ENCODE measurements at regions not wholly inside any gene's neighbourhood (a gene's known extent, or its start where the extent isn't known, plus 50 kb on each side); places are given as distances from the start of the nearest gene placed in this dataset.

DNA sequence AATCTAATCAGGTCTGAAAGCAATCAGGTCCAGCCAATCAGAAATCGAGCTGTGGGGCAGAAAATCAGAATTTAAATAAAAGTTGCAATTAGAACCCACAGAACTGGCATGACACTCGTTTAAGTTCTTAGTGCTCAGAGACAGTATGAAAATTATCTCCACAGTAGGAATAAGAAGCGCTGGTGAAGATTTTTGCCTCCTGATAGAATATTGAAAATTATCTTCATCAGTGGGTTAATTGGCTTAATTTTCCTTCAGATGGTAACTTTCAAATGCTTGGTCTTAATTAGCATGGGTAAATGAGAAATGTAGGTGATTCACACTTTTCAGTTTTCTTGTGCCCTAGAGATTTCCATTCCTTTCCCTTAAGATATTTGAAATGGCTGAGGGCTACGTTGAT lies 109.1 kb upstream of the MDFIC2 start:
- FAIRE-seq: no peak

DNA sequence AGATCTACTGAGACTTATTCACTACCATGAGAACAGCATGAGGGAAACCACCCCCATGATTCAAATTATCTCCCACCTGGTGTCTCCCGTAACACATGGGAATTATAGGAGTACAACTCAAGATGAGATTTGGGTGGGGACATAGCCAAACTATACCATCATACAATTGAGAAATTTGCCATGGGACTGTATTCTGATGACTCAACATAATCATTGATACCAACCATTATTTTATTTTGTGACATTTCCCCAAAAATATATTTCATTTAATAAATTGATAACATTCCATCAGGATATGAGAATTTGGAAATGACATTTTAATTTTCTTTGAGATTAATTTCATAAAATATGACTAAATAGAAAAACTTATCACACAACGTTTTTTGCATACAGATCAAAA lies 96.6 kb upstream of the MDFIC2 start:
- no peak for FAIRE-seq
- DNase-seq (ENCODE audit: insufficient read length, low spot score): no peak

More for the DNA sequence above, 109.1 kb upstream of the MDFIC2 start:
- DNase-seq (ENCODE audit: insufficient read length, low spot score): no peak

DNA sequence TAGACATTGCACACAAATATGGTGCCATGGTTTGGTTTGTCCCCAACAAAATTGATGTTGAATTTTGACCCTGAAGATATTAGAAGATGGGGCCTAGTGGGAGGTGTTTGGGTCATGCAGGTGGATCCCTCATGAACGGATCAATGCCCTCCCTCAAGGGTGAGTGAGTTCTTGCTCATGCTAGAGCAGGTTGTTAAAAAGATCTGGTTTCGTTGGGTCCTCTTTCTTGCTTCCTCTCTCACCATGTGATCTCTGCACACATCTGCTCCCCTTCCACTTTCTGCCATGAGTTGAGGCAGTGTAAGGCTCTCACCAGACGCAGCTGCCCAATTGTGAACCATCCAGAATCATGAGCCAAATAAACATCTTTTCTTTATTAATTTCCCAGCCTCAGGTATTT lies 87.8 kb upstream of the MDFIC2 start:
- DNase-seq (ENCODE audit: insufficient read length, low spot score): no peak
- FAIRE-seq: no peak

DNA sequence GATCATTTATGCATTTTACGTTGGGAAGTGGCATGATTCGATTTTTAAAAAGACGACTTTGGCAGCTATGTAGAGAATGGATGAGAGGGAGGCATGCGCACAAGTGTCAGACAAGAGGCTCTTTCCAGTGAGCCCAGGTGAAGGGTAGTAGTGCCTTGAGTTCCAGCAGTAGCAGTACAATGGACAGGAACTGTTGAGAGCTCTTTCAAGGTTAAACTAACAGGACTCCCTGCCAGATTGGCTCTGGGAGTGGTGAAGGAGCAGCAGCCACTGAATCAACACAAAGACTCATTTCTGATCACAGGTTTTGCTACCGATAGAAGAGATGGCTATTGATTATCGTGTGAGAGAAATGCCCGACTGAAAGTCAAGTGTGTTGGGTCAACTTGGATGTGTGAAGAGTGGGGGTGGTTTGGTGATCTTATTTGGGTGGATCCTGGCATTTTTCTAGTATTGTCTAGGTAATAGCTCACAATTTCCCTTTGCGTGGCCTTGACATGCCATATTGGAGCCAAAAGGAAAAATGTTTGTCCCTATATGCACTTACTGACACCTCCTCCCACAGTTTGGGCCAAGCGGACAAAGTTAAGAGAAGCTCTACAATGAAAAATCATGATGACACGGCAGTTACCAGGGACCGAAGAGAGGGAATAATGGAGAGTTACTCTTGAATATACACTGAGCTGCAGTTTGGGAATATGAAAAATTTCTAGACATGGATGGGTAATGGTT lies 81.6 kb upstream of the MDFIC2 start:
- DNase-seq (ENCODE audit: insufficient read length, low spot score) (no peak), FAIRE-seq (no peak)

DNA sequence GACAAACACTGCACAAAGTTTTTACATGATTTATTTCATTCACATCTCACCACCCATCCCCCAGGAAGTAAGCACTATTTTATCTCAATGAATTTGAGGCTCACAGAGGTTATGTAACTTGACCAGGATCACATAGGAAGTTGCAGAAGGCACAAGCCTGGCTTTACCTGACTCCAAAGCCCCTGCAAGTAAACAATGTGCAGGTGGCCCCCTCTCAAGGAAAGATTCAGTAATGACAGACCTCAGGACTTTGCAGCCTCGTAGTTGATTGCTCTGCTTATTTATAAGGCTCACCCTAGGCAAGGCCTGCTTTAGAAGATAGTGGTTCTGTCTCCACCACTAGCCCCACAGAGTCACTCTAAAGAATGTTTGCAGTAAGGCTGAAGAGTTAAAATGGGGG lies 79.8 kb upstream of the MDFIC2 start:
- DNase-seq (ENCODE audit: insufficient read length, low spot score): no peak
- FAIRE-seq: peak; percentile 21

DNA sequence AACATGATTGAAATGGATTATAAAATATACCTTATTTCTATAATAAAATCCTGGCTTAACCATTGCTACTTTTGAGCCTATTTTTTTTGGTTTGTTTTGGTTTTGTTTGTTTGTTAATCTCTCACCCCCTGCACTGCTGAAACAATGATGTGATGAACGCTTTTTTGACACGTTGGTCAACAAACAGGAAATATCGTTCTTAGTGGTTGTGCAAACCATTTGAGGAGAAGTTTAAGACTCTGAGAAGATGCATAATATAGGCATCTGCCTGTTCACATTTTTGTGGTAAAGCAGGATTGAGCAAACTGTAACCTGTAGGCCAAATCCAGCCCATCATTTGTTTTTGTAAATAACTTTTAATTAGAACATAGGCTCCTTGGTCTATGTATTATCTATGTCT lies 75.5 kb upstream of the MDFIC2 start:
- FAIRE-seq: no peak
- no peak for DNase-seq (ENCODE audit: insufficient read length, low spot score)

DNA sequence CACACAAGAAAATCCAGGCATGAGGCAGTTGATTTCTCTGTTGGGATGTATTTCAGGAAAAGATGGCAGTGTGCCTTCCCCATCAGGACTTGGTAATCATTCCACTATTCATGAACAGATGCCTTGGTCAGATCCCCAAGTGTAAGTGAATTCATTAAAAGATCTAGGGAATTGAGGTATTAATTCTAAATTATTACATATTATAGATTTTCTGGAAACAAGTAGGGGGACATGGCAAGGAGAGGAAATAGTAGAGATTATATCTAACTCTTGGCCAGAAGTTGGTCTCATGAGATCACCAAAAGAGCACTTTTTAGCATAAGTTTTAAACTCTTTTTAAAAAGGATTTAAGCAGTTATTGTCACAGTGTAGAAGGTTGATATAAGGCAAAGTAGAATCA lies 74.4 kb upstream of the MDFIC2 start:
- DNase-seq (ENCODE audit: insufficient read length, low spot score) (no peak), FAIRE-seq (no peak)

DNA sequence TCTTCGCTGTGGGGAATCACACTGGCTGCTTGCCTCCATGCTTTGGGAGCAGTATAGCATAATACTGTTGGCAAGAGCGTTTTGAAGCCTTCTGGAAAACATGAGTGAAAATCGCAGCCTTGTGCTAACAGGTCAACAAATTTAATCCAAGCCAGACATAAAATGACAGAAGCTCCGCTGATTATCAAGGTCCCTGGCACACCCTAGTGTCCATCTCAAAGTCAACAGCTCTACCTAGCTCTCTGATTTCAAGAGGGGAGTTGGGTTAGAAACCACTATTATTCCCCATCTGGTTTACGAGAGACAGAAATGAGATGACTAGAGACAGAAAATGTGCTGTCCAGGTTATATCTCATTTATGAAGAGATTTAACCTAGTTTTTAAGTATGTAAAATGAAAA lies 73.6 kb upstream of the MDFIC2 start:
- DNase-seq (ENCODE audit: insufficient read length, low spot score): no peak
- no peak for FAIRE-seq

DNA sequence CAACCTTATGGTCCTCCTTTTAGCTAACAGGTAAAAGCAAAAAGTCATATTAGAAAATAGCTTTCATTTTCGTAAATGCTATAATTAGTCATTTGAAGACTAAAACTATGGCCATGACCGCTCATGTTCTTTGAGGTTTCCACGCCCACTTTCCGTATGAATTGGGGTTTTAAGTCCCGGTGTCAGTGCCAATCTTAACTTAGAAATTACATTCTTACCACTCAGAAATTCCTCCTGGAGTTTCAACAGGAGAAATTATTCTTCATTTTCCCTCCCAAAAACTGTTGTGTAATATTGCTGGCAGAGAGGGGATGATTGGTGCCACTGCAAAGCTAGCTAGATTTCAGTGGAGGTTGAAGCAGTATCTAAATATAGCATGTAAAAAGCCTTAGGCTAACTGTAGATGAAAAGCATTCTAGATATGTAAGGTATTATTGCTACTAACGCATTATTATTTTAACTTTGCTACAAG lies 71.0 kb upstream of the MDFIC2 start:
- FAIRE-seq: peak; percentile 68
- DNase-seq (ENCODE audit: insufficient read length, low spot score): peak; percentile 2

DNA sequence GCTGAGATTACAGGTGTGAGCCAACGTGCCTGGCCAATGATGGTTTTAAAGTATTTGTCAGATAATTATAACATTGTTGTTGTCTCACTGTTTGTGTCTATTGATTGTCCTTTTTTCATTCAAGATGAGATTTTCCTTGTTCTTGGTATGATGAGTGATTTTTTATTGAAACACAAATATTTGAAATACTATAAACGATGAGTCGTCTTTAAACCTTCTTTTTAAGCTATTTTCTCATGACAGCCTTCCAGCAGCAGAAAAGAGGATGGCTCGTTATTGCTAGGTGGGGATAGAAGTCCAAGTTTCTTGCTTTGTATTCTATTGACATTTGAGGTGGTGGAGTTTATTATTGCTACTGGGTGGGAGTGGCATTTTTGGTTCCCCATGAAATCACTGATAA lies 61.7 kb upstream of the MDFIC2 start:
- DNase-seq (ENCODE audit: insufficient read length, low spot score) (no peak), FAIRE-seq (no peak)
